HG03565 (cell line): ENCODE measurements at regions not wholly inside any gene's neighbourhood (a gene's known extent, or its start where the extent isn't known, plus 50 kb on each side); places are given as distances from the start of the nearest gene placed in this dataset.
A peak's percentile ranks its signal among the peaks of the same experiment; 100 is the strongest.

Experiments used
- ATAC-seq: cut with Tn5 transposase; IDR thresholded peaks from one replicate; pipeline ENCODE4 v1.9.1; 2021; ENCODE audit warnings: mild to moderate bottlenecking, moderate library complexity; ENCODE audit not compliant: unreplicated experiment

DNA sequence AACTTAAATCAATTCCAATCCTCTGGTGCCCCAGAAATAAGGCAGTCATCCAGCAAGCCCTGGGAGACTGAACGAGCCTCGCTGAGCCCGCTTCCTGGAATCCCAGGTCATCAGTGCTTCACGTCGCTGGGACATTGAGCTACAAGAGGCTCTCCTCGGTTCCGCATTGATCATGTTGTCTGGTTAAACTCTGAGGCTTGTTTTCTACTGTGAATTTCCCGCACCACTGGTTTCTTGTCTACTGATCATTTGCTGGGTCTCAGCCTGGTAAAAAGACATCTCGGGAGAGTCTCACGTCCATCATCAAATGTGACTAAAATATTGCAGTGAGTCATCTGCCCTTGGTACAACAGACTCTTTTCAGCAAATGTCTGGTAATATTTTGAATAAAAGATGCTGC lies 569.2 kb downstream of the QKI start:
- ATAC-seq: no peak

DNA sequence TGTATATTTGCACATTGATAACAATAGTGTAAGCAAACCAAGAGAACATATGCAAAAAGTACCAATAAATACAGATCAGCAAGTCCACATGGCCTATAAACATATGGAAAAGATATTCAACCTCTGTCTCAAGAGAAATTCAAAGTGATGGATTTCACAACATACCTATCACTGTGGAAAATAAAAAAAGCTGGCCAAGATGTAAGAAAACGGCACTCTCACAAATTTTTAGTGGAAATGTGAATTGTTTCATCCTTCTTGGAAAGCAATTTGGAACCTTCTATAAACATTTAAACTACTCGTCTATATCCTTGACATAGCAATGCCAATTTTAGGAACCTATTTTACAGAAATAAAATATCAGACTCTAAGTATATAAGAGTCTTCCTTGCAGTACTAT lies 559.8 kb downstream of the QKI start:
- ATAC-seq: no peak

DNA sequence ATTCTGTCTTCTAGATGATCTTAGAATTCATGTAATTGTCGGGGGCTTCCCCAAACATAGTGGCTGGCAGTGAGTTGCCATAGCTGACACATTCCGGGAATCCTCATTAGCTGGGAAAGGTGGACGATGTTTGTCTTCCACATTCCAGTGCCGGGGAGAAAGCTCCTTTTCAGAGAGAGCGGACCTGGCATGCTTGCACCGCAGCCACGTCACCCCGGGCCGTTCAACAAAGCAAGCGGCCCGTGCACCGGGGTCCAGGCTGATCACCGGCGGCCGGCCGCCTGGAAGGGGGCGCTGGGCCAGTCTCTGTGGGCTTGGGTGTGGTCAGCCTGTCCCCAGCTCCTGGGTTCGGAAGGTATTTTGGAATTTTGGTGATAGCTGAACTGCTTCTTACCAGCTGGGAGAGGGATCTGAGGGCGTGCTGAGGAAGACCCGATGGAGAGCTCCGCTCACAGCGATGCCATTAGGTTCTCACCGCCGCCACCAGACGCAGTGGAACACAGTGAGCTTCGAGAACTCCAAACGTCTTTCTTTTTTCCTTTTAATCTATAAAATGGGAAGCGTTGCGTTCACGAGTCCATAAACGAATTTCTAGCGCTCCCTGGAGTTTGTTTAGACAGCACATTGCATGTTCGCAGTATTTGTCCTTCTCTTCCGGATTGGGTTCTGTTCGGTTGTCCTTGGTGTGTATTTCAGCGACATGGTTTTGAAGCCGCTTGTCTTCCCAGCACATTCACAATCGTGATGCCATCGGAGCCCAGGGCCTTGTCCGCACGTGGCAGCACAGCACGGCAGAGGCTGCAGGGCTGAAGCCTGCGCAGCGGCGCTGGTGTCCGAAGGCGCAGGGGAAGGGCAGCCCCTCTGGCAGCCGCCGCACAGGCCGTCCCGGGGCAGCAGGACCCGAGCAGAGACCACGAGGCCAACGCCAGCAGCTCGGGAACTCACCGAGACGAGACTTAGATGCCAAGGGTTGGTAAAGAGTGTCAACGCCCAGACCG lies 557.6 kb downstream of the QKI start:
- ATAC-seq: no peak

DNA sequence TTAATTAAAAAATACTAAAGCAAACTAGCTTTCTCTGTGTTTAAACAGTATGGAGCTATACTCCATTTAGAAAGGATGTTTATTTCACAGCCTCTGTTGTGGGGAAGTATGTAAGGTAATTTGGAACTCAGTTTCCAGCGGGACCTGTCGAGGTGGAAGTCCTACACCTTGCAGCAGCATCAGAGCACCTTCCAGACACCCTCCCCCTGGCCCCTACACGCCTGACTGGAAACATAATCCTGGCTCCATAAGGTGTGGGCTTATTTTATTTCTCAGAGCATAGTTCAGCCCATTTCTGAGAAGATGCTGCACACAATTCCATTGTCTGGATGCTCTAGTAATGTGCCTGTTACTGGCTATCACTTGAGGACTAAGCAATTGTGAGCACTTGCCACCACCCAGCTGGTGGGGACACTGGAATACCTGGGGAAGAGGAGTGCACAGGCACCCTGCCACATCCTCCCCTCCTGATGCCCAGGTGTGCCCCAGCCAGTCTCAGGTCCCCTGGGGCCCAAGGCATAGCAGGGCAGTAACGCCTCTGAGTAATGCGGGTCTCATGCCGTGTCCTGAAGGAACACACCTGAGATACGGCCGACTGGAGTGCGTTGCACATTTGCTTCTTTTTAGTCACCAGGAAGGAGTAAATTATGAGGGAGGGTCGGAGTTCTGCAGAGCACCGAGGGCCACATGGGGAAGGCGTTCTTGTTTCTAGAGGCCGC lies 556.5 kb downstream of the QKI start:
- no peak for ATAC-seq

DNA sequence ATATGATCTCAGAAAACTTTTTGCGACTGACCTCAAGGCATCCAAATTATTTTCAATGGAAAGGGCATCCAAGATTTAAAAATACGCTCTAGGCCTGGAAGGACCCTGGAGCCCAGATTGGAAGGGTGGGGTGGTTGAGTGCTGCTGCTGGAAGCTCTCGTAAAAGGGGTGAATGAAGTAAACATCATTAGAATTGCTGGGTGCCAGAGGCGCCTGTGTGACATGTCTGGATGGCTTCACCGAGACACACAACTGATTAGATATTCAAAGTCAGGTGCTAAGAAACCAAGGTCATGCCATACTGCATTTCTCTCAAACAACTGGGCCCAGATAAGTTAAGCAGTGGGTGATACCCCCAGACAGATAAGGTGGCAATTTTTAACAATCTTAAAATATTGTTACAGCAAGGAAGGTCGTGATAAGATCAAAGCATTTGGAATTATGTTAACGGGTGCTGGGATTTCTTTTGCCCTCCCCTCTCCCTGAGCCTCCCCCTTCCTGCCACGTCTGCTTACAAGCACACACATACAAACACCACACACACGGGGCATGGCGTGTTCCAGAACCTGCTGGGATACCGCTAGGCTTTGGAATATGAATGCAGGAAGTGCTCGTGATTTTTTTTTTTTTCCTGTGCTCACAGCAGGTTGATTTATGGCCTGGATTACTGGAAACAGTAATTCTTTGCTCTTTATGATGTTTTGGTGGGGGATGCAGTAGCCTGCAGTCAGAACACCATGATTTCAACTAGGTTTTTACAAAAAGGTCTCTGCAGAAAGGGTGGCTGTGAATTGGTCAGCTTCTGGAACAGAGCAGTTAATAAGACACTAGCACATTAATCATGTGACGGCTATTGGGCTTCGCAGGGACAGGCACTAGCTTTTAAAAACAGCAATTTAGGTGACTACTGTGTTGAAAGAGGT lies 551.2 kb downstream of the QKI start:
- no peak for ATAC-seq

DNA sequence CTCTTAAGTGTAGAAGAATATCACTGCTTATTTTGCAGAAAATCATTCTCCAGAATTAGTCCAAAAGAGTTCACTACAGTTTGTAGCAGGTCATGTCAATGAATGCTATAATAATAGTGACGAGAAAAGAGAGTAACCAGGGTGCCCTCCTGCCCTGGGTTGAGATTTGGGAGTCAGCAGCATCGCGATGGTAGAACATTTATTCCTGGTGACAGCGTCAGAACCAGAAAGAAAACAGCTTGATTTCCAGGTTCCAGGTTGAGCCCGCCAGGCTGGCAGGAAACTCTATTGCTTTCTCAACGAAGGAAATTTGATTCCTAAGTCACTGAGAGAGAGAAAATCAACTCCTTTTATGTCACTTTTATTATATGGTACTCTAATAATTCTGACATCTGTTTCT lies 550.3 kb downstream of the QKI start:
- no peak for ATAC-seq

DNA sequence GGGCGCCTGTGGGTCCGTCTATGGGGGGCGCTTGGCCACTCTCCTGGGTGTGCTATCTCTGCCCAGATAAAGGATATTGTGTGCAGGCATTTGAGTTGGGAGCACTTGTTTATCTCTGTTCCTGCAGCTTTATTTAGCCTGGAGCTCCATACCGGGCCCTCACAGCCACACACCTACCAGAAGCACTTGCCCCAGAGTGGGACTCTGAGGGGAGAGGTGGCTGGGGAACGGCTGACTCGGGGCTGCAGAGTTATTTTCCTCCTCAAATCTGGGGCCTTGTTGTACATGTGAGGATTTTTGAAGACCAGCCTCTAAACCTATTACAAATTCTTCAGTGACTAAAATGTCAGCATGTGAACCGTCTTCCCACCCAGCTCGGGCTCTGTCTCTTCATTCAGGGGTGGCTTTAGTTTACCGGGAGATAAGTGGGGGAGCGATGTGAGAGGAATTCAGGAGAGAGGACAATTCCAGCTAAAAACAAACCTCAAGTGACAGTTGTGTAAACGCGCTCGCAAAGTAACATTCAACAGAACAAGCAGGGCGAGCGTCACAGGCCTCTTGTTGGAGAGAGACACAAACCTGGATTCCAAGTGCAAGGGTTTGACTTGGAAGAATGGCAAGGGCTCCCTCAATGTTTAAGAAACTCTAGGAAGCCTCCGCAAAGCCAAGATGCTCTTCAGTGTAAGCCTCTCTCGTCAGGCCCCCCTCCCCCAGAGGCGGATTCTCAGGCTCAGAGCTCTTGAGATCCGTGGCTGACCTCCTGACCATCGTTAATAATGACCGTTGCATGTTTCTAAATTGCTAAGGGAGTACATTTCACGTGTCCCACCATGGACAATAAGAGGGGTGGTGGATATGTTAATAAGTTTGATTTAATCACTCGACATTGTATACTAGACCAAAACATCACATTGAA lies 548.9 kb downstream of the QKI start:
- no peak for ATAC-seq

DNA sequence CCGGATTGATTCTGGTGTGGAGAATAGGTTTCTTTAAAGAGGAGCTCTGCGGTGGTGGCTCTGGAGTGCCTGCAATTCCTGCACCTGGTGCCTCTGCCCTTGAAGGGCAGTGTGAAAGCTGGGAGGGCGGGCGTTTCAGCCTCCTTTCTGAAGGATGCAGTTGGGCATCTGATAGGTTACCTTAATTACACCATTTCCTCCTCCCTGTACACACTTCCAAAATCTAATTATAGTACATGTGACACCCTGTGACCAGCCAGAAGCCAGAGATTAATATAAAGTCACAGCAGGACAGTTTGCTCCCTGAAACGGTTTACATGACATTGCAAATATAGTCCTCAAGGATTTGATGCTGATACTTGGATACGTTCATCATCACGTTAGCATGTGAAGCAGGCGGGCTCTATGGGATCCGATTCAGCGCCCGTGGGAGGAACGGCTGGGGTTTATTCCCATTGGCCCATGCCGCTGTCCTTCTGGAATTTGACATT lies 548.2 kb downstream of the QKI start:
- ATAC-seq: no peak

DNA sequence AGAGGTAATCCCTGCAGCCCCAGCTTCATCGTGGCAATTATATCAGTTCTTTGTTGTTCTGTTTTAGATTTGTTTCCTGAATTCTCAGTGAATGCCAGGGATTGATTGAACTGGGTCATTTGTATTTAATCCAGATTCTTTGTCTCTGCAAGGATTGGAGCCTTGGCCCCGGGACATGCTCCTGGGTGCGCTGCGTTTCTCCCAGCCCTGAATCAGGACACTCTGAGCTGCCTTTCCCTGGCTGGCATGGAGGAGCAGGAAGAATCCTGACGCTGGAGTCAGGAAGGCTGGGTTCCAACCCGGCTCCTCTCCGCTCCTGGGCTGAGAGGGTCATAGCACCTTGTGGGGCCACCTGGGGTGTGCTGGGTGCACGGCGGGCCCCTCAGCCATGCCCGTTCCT lies 545.6 kb downstream of the QKI start:
- ATAC-seq: no peak

DNA sequence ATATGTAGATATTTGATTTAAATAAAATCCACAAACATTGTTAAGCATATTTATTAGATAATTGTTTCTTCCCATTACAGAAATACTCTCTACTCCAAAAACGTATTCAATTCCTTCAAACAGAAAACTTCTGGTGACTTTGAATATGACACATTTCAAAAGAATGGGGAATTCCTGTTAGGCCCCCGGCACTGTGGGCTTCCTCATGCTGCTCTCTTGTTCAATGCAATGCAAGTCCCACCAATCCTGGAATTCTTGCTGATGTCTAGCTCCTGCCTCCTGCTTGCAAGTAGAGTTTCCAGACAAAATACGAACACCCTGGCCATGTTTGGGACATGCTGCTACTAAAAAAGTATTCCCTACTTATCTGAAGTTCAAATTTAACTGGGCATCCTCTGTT lies 544.1 kb downstream of the QKI start:
- ATAC-seq: no peak

DNA sequence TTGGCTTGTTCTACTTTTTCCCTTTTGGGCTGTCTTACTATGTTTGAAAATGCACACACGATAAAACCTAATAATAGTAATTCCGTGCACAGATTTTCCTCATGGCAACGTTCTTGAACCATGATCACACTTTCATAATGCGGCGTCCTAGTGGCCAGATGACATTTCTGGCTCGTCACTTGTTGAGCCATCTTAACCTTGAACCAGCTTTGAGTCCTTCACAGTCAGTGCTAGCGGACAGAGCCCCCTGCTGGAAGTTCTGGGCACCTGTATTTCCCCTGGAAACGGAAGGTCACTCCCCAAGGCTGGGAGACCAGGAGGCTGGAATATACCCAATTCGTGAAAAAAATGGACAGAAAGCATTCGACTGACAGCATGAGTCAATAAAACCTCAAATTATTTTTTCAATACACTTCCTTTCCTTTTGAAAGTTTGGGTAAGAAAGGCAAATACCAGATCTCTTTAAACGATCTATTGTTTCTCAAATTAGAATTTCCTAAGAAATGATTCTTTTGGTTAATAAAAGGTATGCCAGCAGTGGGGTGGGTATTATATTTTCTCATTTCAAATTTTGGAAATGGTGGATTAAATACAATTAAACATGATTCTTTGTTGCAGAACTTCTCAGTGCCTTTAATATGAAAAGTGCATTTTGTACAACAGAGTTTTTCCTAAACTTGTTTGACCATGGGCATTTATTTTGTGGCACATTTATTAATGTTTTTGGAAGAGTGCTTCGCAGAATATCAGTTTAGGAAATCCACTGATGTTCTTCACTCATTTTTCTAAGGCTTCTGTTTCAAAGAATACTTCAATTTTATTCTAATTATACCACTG lies 542.3 kb downstream of the QKI start:
- peak; percentile 97 for ATAC-seq

DNA sequence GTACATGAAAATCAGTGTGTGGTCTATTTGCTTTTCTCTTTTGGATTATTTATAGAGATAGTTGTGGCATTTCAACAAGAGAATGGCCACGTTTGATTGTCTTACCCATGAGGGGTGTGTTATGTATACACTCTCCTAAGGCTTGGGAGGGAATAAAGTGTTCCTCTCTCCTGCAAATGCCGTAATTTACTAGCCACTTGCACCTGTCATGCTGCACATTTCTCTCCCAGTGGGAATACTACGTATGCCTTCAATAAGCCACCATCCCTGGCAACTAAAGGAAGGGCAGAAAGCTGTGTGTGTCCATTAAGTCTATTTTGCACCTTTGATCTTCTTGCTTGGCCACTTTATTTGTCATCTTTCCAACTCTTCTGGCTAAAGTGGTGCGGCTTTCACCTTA lies 541.2 kb downstream of the QKI start:
- ATAC-seq: no peak

DNA sequence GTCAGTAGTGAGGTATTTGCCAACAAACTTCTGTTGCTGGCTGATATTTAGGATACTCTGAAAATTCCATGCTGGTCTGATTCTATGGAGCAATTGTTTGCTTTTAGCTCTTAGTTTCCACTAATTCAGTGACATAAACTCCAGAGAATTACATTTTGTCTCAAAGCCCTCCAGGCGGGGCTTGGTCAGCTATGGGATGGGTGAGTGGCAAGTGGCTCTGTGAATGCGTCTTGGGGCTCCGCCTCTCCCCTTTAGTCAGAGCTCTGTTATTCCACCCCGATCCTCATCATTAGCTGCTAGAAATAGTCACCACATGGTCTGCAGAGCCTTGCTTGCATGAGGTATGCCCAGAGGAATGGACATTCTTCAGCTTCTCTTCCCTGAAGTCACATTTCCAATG lies 540.6 kb downstream of the QKI start:
- no peak for ATAC-seq

DNA sequence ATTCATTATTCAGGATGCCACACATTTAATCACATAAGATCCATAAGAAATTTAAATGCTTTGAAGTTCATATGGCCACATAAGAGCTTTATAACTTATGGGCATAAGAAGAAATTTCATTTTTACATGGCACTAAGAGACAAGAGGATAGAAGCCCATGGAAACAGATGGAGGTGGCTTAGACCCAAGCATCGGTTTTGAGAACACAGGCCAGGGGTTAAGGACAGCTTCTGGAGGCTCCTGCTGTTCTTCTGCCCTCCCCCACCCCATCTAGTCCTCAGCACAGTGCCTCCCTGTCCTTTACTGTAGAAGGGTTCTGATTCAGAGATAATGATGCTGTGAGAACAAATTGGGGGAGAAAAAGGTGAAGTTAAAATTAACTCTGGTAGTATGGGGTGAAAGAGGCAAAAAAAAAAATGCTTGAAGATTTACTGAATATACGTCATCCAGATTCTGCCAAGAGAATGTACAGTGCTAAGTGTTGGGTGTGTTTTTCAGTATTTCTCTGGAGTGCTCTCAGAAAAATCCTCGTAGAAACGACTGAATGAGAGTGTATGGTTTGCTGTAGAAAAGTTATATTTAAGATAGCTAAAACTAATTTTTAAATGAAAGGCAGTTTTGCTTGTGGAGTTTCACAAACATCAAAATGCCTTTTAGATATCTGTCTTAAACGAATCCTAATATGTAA lies 539.7 kb downstream of the QKI start:
- ATAC-seq: no peak

DNA sequence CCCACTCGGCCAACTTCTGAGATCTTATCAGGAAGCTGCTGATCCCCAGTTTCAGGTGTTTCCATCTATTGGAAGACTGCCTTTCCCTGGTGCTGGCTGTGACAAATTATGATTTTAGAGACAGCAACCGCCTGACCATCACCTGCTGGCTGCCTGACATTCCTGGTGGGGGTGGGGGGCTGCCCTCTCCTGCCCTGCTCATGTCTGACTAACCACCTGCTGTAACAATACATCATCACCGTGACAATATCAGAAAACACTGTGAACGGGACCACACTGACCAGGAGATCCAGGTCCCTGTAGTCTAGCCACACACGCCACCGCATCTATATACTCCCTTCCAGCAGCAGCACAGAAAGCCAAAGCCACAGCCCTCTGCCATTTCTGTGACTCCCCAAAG lies 537.5 kb downstream of the QKI start:
- no peak for ATAC-seq

DNA sequence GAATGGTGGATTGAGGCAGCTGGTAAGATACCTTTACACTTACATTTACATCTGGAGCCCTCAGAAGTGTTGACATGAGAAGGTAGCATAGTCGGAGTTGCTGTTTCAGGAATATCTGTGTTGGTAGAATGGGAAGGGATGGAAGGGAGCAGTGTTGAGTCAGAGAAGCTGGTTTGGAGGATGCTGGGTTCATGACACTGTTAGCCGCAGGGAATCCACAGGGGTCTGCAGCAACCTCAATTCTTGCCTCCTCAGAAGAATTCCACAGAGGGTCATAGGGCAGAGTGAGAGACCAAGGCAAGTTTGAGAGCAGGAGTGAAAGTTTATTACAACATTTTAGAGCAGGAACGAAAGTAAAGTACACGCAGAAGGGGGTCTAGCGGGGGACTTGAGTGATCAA lies 536.8 kb downstream of the QKI start:
- ATAC-seq: no peak

DNA sequence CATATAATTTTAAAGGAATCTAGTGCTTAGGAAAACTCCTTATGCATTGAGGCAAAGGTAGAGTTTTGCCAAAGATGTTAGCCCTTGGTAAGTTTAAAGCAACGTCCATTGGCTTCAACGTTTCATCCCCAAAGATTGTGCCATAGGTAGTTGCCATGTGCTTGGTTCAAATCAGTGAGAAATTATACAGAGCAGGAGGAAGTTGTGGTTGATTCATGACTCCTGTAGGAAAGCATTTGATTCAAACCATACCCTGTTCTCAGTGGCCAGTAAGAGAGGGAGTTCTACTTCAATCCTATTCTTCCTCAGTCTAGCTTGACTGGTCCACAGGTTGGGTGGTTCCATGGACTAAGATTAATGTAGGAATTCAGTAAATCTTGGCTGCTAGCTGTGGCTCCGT lies 535.6 kb downstream of the QKI start:
- ATAC-seq: no peak

DNA sequence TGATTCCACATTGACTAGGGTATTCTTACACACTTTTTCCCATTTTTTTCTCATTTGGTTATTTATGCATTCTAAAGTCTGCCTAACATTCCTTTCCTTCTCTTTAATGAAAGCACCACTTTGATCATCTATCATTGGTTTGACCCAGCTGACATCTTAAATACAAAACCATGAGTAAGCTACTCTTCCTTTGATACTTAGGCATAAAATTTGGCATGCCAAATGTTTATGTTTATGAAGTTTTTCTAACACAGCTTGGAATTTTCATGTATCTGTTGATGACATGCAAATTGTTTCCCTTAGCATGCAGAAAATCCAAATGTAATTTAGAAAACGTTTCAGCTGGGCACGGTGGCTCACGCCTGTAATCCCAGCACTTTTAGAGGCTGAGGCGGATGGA lies 534.9 kb downstream of the QKI start:
- ATAC-seq: no peak
